Pancreas (tissue), 10 donors: ENCODE measurements at regions not wholly inside any gene's neighbourhood (a gene's known extent, or its start where the extent isn't known, plus 50 kb on each side); places are given as distances from the start of the nearest gene placed in this dataset.

Source experiments
- ATAC-seq, 4 donors: fragments of 200-7000 bp; cut with Tn5 transposase; one replicate each; pipeline versions ENCODE4 v1.8.0 to v1.9.1; 2020; ENCODE audit warnings: mild to moderate bottlenecking in 4 of 4, moderate library complexity in 4 of 4
- DNase-seq, 6 donors: peaks; one replicate each; pipeline ENCODE4 v3.0.0-alpha.2; 2020
- FAIRE-seq: peaks from 2 replicates; lab custom pipeline; 2012; peaks lifted over from hg19 to GRCh38; lab: Jason Lieb, UNC
- H3K27ac ChIP-seq, 4 donors: fragments of 200-600 bp; sonication (generic); 1 replicate in 3 of 4; 2 replicates in 1 of 4; pipeline versions ENCODE4 v1.5.0 to v1.8.0; 2020
- H3K27me3 ChIP-seq, 4 donors: fragments of 200-600 bp; one replicate each; pipeline ENCODE4 v1.8.0; 2021
- H3K36me3 ChIP-seq, 3 donors: fragments of 200-600 bp; sonication (generic) in 1 of 3; one replicate each; pipeline versions ENCODE4 v1.5.0 to v1.8.0; 2020 to 2021
- H3K4me1 ChIP-seq, 3 donors: fragments of 200-600 bp; one replicate each; pipeline ENCODE4 v1.8.0; 2021
- H3K4me3 ChIP-seq, 4 donors: fragments of 200-600 bp; sonication (generic) in 2 of 4; one replicate each; pipeline versions ENCODE4 v1.5.0 to v1.8.0; 2020 to 2021
- H3K9me3 ChIP-seq, 4 donors: fragments of 200-600 bp; one replicate each; pipeline ENCODE4 v1.8.0; 2021
- WGBS, 2 donors: extraction: QIAGEN DNeasy Blood & Tissue Kit; methylation state at CpG; one replicate each; pipeline ENCODE4 v1.1.7; 2013; 5-methylcytosine and 5-hydroxymethylcytosine counted together
- intact Hi-C, 3 donors: fragments of 100-400 bp; cut with DNase I; formaldehyde crosslinking; loops; one replicate each; pipeline versions ENCODE4 v1.11.1 to v1.14.2; 2022
- TF ChIP-seq, protein P1 (sequence below), 4 donors: fragments of 200-600 bp; sonication (generic) in 3 of 4; IDR thresholded peaks; one replicate each; pipeline versions ENCODE4 v1.5.0 to v1.8.0; 2021; ENCODE audit warnings: antibody characterized with exemption in 4 of 4
- donor health status: healthy with polysubstance abuse.
- donor health status: DM: no; HTN: no; CAD: no; lungs with moderate emphysema.
- donor health status: DM: no; HTN: no; CAD: no.
- donor health status: control.
- donor health status: control.
- donor health status: Bipolar disorder and iron deficiency.
- donor health status: DM: yes; HTN: yes; CAD: no.
- donor health status: DM: no; HTN: no; CAD: no.
- donor health status: DM: no; HTN: no; CAD: no.
- donor health status: DM: yes; HTN: yes; CAD: no.

DNA sequence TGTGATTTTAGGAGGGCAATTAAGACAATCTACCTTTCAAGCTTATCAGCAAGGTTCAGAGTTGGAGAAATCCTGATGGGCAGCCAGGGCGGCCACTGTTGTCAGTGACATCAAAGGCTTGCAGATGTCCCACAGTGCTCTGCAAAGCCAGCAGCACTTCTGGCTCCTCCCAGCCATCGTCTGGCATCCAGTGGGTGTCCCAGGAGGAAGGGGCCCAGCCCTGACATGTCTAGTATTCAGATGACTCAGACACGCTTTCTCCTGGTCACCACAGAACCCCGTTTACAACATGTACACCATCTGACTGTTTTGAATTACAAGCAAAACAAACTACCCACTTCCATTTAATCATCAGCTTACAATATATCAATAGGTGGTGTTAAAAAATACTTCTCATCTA, 61.4 kb downstream of the CYRIA start:
- TF ChIP-seq, protein P1, sequence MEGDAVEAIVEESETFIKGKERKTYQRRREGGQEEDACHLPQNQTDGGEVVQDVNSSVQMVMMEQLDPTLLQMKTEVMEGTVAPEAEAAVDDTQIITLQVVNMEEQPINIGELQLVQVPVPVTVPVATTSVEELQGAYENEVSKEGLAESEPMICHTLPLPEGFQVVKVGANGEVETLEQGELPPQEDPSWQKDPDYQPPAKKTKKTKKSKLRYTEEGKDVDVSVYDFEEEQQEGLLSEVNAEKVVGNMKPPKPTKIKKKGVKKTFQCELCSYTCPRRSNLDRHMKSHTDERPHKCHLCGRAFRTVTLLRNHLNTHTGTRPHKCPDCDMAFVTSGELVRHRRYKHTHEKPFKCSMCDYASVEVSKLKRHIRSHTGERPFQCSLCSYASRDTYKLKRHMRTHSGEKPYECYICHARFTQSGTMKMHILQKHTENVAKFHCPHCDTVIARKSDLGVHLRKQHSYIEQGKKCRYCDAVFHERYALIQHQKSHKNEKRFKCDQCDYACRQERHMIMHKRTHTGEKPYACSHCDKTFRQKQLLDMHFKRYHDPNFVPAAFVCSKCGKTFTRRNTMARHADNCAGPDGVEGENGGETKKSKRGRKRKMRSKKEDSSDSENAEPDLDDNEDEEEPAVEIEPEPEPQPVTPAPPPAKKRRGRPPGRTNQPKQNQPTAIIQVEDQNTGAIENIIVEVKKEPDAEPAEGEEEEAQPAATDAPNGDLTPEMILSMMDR (IDR thresholded peaks at IDR 0.05): no peak
- Histone ChIP-seq H3K4me1 (no peaks in the 10 kb centered on the region), H3K9me3 (no peaks in the 10 kb centered on the region), H3K27me3 (no peaks in the 10 kb centered on the region), H3K36me3 (no peaks in the 10 kb centered on the region), H3K4me3 (no peak overlapping the region), H3K27ac (no peak overlapping the region)
- no peak for ATAC-seq
- no peak for DNase-seq
- FAIRE-seq: no peak
- intact Hi-C loops: loop anchor here in 2 of 3 donors (10.0 kb wide), 2 partner anchors 669 to 969 kb away; no protein-coding TSS in a partner anchor
- WGBS, 2 donors: 70 to 75% methylated on average over 4 of the region's 4 CpGs

DNA sequence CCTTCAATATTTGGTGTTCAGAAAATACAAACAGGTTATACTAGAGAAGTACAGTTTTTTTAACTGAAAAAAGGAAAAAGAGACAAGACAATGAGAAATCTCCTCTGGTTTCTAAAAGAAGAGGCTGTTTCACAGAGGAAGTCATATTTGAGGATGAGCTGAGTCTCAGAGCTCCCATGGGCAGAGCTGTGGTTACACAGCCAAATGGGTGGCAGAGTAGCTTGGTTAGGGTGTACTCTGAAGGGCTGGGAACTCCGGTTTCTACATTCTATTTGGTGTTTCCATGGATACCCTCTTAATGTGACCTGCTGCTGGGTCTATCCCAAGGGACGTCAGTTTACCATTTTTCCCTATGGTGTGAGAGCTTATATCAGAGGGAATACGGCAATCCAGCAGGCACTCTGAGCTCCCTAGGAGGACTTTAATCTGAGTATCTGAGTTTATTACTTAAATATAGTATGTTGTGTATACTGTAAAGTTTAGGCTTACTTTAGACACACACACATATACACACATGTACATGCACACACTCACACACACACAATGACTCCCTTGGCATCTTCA, 74.2 kb downstream of the CYRIA start:
- no peak for FAIRE-seq
- 49 to 65% methylated on average over 3 of the region's 3 CpGs for WGBS, 2 donors
- Histone ChIP-seq H3K9me3 (no peaks in the 10 kb centered on the region), H3K27me3 (no peaks in the 10 kb centered on the region), H3K4me3 (no peak overlapping the region), H3K27ac (no peak overlapping the region), H3K4me1 (no peaks in the 10 kb centered on the region), H3K36me3 (no peaks in the 10 kb centered on the region)
- ATAC-seq: no peak
- no peak for DNase-seq
- intact Hi-C loops: no loop called here
- TF ChIP-seq, protein P1 (IDR thresholded peaks at IDR 0.05): no peak

GRCh38 chr2:16589465-16589864, 76.2 kb downstream of the CYRIA start:
- no peaks in the 10 kb centered on the region for H3K9me3 ChIP-seq
- H3K27me3 ChIP-seq: no peaks in the 10 kb centered on the region
- no peak for ATAC-seq
- 70 to 76% methylated on average over 3 of the region's 3 CpGs for WGBS, 2 donors
- no peak for DNase-seq
- intact Hi-C loops: no loop called here
- no peaks in the 10 kb centered on the region for H3K36me3 ChIP-seq
- FAIRE-seq: no peak
- TF ChIP-seq, protein P1 (IDR thresholded peaks at IDR 0.05): no peak
- no peak overlapping the region for H3K4me3 ChIP-seq
- no peak overlapping the region for H3K27ac ChIP-seq
- no peaks in the 10 kb centered on the region for H3K4me1 ChIP-seq

GRCh38 chr2:16588565-16588964, 77.1 kb downstream of the CYRIA start:
- ATAC-seq (no peak), DNase-seq (no peak), FAIRE-seq (no peak)
- 59 to 63% methylated on average over 3 of the region's 3 CpGs for WGBS, 2 donors
- Histone ChIP-seq H3K27me3 (no peaks in the 10 kb centered on the region), H3K9me3 (no peaks in the 10 kb centered on the region), H3K4me1 (no peaks in the 10 kb centered on the region), H3K36me3 (no peaks in the 10 kb centered on the region), H3K4me3 (no peak overlapping the region), H3K27ac (no peak overlapping the region)
- intact Hi-C loops: no loop called here
- TF ChIP-seq, protein P1 (IDR thresholded peaks at IDR 0.05): no peak

DNA sequence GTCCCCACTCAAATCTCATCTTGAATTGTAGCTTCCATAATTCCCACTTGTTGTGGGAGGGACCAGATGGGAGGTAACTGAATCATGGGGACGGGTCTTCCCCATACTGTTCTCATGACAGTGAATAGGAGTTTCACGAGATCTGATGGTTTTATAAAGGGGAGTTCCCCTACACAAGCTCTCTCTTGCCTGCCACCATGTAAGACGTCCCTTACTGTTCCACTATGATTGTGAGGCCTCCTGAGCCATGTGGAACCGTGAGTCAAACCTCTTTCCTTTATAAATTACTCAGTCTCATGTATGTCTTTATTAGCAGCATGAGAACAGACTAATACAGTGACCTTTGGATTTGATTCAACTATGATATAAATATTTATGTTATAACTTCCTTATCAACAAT, 78.0 kb downstream of the CYRIA start:
- H3K4me3 ChIP-seq: no peak overlapping the region
- H3K27ac ChIP-seq: no peak overlapping the region
- DNase-seq: no peak
- ATAC-seq: no peak
- no peaks in the 10 kb centered on the region for H3K4me1 ChIP-seq
- TF ChIP-seq, protein P1 (IDR thresholded peaks at IDR 0.05): no peak
- no peak for FAIRE-seq
- no peaks in the 10 kb centered on the region for H3K36me3 ChIP-seq
- 62 to 71% methylated on average over 4 of the region's 4 CpGs for WGBS, 2 donors
- intact Hi-C loops: no loop called here
- no peaks in the 10 kb centered on the region for H3K27me3 ChIP-seq
- no peaks in the 10 kb centered on the region for H3K9me3 ChIP-seq
